GM08714 (cell line): ENCODE measurements at regions not wholly inside any gene's neighbourhood (a gene's known extent, or its start where the extent isn't known, plus 50 kb on each side); places are given as distances from the start of the nearest gene placed in this dataset.
"Not testable (repeated sequence)": the region's sequence is repeated elsewhere in the genome, so short reads cannot be mapped to it uniquely, and the experiment has no call there.

ENCODE experiments used
- H3K4me3 ChIP-seq: fragments of 200-500 bp; sonication (Bioruptor generic); 2 replicates; pipeline ENCODE4 v1.5.1; 2014; ENCODE audit warnings: mild to moderate bottlenecking, low read length, inconsistent platforms
- ZNF274 ChIP-seq: IDR thresholded peaks from 2 replicates; pipeline ENCODE4 v1.6.1; 2012; ENCODE audit warnings: mild to moderate bottlenecking, low read depth, low read length

- H3K4me3 ChIP-seq, result no peak overlapping the region
- TF ChIP-seq ZNF274, result no peak
These were observed 209.0 kb upstream of the NT5E start for GRCh38 chr6:85240787-85241385.

GRCh38 chr6:85237478-85237877 is 212.4 kb upstream of the NT5E start:
- no peak for TF ChIP-seq ZNF274
- no peak overlapping the region for H3K4me3 ChIP-seq

- H3K4me3 ChIP-seq, result no peak overlapping the region
- no peak for TF ChIP-seq ZNF274
These were observed 213.2 kb upstream of the NT5E start for GRCh38 chr6:85236636-85237035.

GRCh38 chr6:85227345-85227744 is 222.5 kb upstream of the NT5E start:
- not testable (repeated sequence) for H3K4me3 ChIP-seq

- not testable (repeated sequence) for H3K4me3 ChIP-seq
These were observed 237.1 kb upstream of the NT5E start for GRCh38 chr6:85212794-85213193.

- no peak for TF ChIP-seq ZNF274
- no peak overlapping the region for H3K4me3 ChIP-seq
These were observed 254.6 kb upstream of the NT5E start for GRCh38 chr6:85195243-85195642.

- no peak for TF ChIP-seq ZNF274
- H3K4me3 ChIP-seq, result no peak overlapping the region
These were observed 256.5 kb upstream of the NT5E start for GRCh38 chr6:85193339-85193738.

- H3K4me3 ChIP-seq, result no peak overlapping the region
- no peak for TF ChIP-seq ZNF274
These were observed 257.3 kb upstream of the NT5E start for GRCh38 chr6:85192596-85192995.

- H3K4me3 ChIP-seq, result no peak overlapping the region
- TF ChIP-seq ZNF274, result no peak
These were observed 257.7 kb upstream of the NT5E start for GRCh38 chr6:85192186-85192585.

GRCh38 chr6:85191656-85192055 is 258.2 kb upstream of the NT5E start:
- no peak for TF ChIP-seq ZNF274
- H3K4me3 ChIP-seq, result no peak overlapping the region

- no peak for TF ChIP-seq ZNF274
- no peak overlapping the region for H3K4me3 ChIP-seq
These were observed 263.2 kb upstream of the NT5E start for GRCh38 chr6:85186546-85187175.

GRCh38 chr6:85185977-85186376 is 263.9 kb upstream of the NT5E start:
- TF ChIP-seq ZNF274, result no peak
- no peak overlapping the region for H3K4me3 ChIP-seq

GRCh38 chr6:85183841-85184240 is 266.0 kb upstream of the NT5E start:
- no peak for TF ChIP-seq ZNF274

GRCh38 chr6:85172705-85173104 is 277.2 kb upstream of the NT5E start:
- H3K4me3 ChIP-seq, result no peak overlapping the region
- no peak for TF ChIP-seq ZNF274

More at GRCh38 chr6:85183841-85184240, 266.0 kb upstream of the NT5E start:
- no peak overlapping the region for H3K4me3 ChIP-seq

GRCh38 chr6:85172161-85172560 is 277.7 kb upstream of the NT5E start:
- no peak overlapping the region for H3K4me3 ChIP-seq
- TF ChIP-seq ZNF274, result no peak

- no peak for TF ChIP-seq ZNF274
- H3K4me3 ChIP-seq, result no peak overlapping the region
These were observed 280.7 kb upstream of the NT5E start for GRCh38 chr6:85169189-85169588.
